ENCODE measurements at regions not wholly inside any gene's neighbourhood (a gene's known extent, or its start where the extent isn't known, plus 50 kb on each side); places are given as distances from the start of the nearest gene placed in this dataset.

DNA sequence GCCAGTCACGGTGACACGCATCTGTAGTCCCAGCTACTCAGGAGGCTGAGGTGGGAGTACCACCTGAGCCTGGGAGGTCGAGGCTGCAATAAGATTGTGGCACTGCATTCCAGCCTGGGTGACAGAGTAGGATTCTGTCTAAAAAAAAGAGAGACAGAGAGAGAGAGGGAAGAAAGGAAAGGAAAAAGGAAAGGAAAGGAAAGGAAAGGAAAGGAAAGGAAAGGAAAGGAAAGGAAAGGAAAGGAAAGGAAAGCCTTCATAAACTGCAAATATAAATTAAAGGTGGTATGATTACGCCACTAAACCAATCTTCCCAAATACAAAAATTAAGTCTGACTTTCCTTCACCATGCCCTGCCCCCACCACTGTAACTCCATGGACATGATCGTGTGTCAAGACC is 259.3 kb upstream of the GATB start:
- ATAC-seq (no peak), DNase-seq (no peak)
- no peaks in the 10 kb centered on the region for H3K36me3 Mint-ChIP-seq
- no peaks in the 10 kb centered on the region for H3K9me3 Mint-ChIP-seq
- no peaks in the 10 kb centered on the region for H3K27me3 Mint-ChIP-seq
- H3K4me1 Mint-ChIP-seq: peaks cover 0 to 4% (median 3%) of the 10 kb centered on the region in 4 donors
- peak overlapping the region in 1 of 10 donors; percentile 58 for H3K27ac Mint-ChIP-seq
- POLR2A ChIA-PET: no interaction called here
- no peak overlapping the region for H3K4me3 Mint-ChIP-seq

DNA sequence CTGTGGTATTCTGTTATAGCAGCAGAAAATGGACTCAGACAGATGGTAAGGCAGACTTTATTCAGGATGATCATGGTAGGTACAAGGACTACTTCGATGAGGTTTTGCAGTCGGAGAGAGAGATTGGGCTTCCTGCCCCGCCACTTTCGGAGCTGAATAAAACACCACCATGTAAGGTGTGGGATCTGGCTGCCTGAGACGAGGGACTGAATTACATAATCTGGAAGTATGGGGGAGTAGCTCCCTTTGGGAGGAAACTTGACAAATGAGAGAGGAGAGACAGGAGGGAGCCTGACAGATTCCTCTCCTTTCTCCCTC is 255.5 kb upstream of the GATB start:
- peaks cover 20 to 36% (median 29%) of the 10 kb centered on the region in 4 donors for H3K4me1 Mint-ChIP-seq
- H3K4me3 Mint-ChIP-seq: no peak overlapping the region
- H3K9me3 Mint-ChIP-seq: peaks cover 0 to 7% (median 2%) of the 10 kb centered on the region in 9 donors
- ATAC-seq (no peak), DNase-seq (no peak)
- H3K36me3 Mint-ChIP-seq: peaks cover 0 to 4% (median 0%) of the 10 kb centered on the region in 3 donors
- H3K27ac Mint-ChIP-seq: no peak overlapping the region
- POLR2A ChIA-PET: no interaction called here
- H3K27me3 Mint-ChIP-seq: no peaks in the 10 kb centered on the region

DNA sequence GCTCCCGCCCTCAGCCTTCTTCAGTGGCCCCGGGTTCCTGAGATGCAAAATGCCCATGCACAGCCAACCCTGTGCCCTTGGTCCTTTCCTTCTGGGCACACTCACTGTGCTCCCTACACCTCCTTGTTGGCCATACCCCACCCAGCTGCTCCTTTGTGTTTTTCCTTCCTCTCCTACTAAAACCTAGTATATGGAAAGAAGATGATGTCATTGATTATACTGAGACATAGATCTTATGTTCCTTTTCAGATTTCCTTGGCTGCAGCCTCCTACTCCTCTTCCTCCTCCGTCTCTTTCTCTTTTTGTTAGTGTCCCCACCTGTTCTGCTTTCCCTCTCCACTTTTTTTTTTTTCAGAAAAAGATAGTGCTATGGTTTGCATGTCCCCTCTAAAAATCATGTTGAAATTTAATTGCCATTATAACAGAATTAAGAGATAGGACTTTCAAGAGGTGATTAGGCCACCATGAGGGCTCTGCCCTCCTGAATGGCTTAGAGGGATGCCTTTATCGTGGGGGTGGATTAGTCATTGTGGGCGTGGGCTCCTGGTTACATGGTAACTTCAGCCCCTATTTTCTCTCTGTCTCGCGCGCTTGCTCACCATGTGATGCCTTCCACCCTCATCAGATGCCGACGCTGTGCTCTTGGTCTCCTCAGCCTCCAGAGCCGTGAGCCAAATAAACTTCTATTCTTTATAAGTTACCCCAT is 254.9 kb upstream of the GATB start:
- Mint-ChIP-seq H3K4me3 (peak overlapping the region in 1 of 10 donors; percentile 26), H3K27ac (peak overlapping the region in 4 of 10 donors; percentile 6 to 34 (median 27)), H3K4me1 (peaks cover 24 to 41% (median 34%) of the 10 kb centered on the region in 4 donors), H3K27me3 (no peaks in the 10 kb centered on the region), H3K36me3 (peaks cover 0 to 4% (median 0%) of the 10 kb centered on the region in 3 donors), H3K9me3 (peaks cover 0 to 7% (median 2%) of the 10 kb centered on the region in 9 donors)
- DNase-seq (no peak), ATAC-seq (no peak)
- POLR2A ChIA-PET: no interaction called here

DNA sequence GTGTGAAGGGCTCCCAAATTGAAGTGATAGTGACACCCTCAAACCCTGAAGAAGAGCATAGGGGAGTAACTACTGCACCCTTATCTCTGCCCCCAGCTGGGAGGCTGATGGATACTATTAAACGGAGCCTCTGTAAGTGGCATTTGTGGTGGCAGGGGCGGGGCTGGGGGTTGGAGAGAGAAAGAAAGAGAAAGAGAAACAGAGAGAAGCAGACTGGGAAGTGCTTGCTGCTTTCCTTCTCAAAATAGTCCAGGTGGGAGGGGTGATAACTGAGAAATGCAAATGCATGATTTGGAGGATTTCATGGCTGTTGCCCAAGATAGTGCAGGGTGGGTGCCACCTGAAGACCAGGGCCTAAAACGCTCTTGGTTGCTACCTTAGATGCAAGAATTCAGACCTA is 253.5 kb upstream of the GATB start:
- H3K9me3 Mint-ChIP-seq: peaks cover 0 to 7% (median 2%) of the 10 kb centered on the region in 9 donors
- DNase-seq (peak in 3 of 10 donors; percentile 7 to 18 (median 14)), ATAC-seq (peak in 1 of 2 donors; percentile 35)
- POLR2A ChIA-PET: no interaction called here
- peak overlapping the region in 8 of 10 donors; percentile 8 to 72 (median 47) for H3K4me3 Mint-ChIP-seq
- peak overlapping the region in 9 of 10 donors; percentile 22 to 76 (median 47) for H3K27ac Mint-ChIP-seq
- H3K27me3 Mint-ChIP-seq: no peaks in the 10 kb centered on the region
- peaks cover 0 to 4% (median 0%) of the 10 kb centered on the region in 3 donors for H3K36me3 Mint-ChIP-seq
- peaks cover 31 to 53% (median 47%) of the 10 kb centered on the region in 4 donors for H3K4me1 Mint-ChIP-seq

DNA sequence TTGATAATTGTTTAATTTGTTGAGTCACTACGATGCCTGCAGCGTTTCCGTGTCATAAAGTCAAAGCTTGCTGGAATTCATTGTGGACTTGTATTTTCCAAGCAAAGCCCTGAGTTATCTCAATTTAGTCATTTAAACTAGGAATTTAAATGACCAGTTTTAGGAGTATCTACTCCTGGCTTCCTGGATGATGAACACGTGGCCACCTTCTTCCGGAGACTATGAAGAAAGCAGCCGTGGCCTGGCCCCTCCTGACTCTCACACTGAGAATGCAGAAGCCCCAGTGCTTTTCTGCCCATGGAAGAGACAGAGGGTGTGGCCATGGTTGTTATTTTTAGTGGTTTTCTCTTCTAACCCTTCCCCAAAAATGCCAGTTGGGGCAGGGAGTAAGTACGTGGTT is 250.7 kb upstream of the GATB start:
- DNase-seq (no peak), ATAC-seq (no peak)
- H3K27me3 Mint-ChIP-seq: peaks cover 0 to 2% (median 0%) of the 10 kb centered on the region in 5 donors
- POLR2A ChIA-PET: no interaction called here
- peaks cover 0 to 7% (median 2%) of the 10 kb centered on the region in 9 donors for H3K9me3 Mint-ChIP-seq
- peaks cover 27 to 56% (median 53%) of the 10 kb centered on the region in 4 donors for H3K4me1 Mint-ChIP-seq
- peak overlapping the region in 9 of 10 donors; percentile 58 to 95 (median 86) for H3K27ac Mint-ChIP-seq
- H3K4me3 Mint-ChIP-seq: peak overlapping the region in 3 of 10 donors; percentile 12 to 74 (median 19)
- H3K36me3 Mint-ChIP-seq: peaks cover 0 to 4% (median 0%) of the 10 kb centered on the region in 3 donors

DNA sequence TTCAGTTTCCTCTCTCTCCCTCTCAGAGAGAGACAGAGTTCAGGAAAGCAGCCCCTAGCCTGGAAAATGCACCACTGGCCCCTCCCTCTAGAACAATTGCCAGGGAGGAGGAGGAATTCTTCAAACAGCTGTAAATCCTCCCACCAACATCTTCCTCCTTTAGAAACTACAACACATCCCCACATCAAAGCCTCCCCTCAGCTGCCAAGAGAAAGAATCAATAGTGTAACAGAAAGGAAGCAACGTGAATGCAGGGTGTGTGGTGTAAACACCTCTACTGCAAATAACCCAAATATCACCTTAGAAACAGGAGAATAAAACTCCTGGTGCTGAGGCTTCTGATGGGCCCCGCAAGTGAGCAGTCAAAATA is 249.9 kb upstream of the GATB start:
- ATAC-seq (peak; percentile 93 to 95), DNase-seq (peak in 7 of 10 donors; percentile 6 to 78 (median 64))
- Mint-ChIP-seq H3K4me3 (peak overlapping the region in 9 of 10 donors; percentile 19 to 74 (median 58)), H3K9me3 (peaks cover 0 to 7% (median 2%) of the 10 kb centered on the region in 9 donors), H3K36me3 (peaks cover 0 to 4% (median 0%) of the 10 kb centered on the region in 3 donors), H3K27ac (peak overlapping the region; percentile 62 to 95 (median 87)), H3K4me1 (peaks cover 27 to 56% (median 52%) of the 10 kb centered on the region in 4 donors), H3K27me3 (peaks cover 0 to 2% (median 0%) of the 10 kb centered on the region in 5 donors)
- POLR2A ChIA-PET: interaction anchor here (1.1 to 1.4 kb wide), 2 partner anchors 17 to 90 kb away, joined by 3 to 4 read pairs; no protein-coding TSS in a partner anchor

DNA sequence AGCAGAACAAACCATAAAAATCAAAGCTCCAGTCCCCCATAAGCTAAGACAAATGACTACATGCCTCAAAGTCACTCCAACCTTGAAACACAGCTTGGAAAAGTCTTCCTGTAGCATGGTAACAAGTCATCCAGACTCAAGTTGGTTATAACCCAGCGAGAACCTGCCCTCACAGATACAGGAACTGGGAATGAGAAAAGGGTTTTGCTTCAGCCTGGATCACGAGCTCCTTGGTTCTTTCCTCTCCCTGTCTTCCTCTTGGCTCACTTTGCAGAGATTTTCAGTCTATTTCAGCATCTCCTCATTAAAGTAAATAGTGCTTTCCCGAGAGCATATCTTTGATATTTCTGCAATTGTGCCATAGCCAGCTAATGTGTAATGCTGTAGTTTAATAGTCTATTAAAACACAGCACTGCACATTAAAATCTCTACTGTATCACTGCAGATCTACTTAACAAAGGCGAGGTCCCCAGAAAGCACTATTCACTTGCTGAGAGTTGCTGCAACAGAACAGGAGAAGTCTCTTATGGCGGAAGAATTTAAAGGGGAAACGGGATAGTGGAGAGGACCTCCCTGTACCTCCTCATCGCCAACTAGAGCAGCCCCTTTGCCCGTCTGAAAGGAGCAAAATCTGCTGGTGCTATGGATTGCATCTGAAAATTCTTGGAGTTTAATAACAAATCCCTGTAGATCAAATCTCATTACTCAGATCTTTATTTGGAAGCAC is 249.3 kb upstream of the GATB start:
- Mint-ChIP-seq H3K9me3 (peaks cover 0 to 7% (median 2%) of the 10 kb centered on the region in 9 donors), H3K27ac (peak overlapping the region in 9 of 10 donors; percentile 62 to 95 (median 88)), H3K4me1 (peaks cover 27 to 56% (median 50%) of the 10 kb centered on the region in 4 donors), H3K4me3 (peak overlapping the region in 7 of 10 donors; percentile 19 to 74 (median 51)), H3K36me3 (peaks cover 0 to 4% (median 0%) of the 10 kb centered on the region in 3 donors), H3K27me3 (peaks cover 0 to 2% (median 0%) of the 10 kb centered on the region in 5 donors)
- DNase-seq (no peak), ATAC-seq (no peak)
- POLR2A ChIA-PET: interaction anchor here (1.1 to 1.4 kb wide), 2 partner anchors 16 to 90 kb away, joined by 3 to 4 read pairs; no protein-coding TSS in a partner anchor

DNA sequence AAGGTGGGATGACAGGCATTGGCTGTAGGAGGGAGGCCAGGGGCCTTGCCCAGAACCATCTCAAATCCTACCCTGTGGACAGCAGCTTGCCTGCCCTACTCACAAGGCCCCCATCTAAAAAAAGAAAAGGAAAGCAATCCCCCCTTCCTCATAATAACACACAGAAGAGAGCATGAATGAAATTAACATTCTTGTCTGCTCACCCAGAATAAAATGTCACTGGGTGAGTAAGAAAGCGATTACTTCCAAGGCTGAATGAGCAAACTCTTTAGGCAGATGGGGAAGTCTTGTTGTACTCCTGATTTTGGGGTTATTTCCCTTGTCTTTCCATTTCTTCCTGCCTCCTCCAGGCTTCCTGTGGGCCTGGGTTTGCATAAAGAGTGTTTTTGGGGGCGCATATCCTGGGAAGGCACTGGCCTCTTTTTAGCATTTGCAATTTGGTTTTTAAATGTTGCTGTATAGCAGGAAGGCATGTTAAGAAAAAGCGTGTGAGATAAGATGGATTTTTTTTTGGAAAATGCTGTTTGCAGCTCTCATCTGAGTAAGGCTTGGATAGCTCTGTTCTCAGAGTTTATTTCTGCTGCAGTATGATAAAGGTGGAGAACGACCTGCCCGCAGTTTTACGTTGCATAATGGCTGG is 248.3 kb upstream of the GATB start:
- Mint-ChIP-seq H3K4me3 (no peak overlapping the region), H3K9me3 (peaks cover 0 to 7% (median 2%) of the 10 kb centered on the region in 9 donors), H3K27ac (peak overlapping the region in 8 of 10 donors; percentile 7 to 81 (median 52)), H3K36me3 (peaks cover 0 to 4% (median 0%) of the 10 kb centered on the region in 3 donors), H3K27me3 (peaks cover 0 to 3% (median 0%) of the 10 kb centered on the region in 5 donors), H3K4me1 (peaks cover 24 to 56% (median 41%) of the 10 kb centered on the region in 4 donors)
- no peak for ATAC-seq
- no peak for DNase-seq
- POLR2A ChIA-PET: no interaction called here

DNA sequence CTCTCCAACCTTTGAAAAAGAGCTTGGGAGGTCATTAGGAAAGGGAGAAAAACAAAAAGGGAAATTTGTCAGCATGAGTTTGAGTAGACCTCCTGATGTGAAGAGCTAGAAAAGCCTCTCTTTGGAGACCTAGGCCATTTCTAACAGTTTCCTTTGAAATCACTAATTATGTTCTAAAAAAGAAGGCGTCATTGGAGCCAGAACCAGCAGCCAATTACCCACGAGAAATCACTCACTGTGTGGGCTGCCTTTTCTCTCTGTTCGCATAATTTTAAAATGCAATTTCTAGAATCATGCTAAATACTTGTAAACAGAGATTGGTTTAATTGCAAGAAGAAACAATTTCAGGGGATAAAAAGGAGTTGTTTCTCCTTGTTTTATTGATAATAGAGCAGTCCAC is 246.3 kb upstream of the GATB start:
- Mint-ChIP-seq H3K27me3 (peaks cover 0 to 3% (median 0%) of the 10 kb centered on the region in 5 donors), H3K36me3 (no peaks in the 10 kb centered on the region), H3K9me3 (no peaks in the 10 kb centered on the region), H3K4me1 (peaks cover 27 to 60% (median 38%) of the 10 kb centered on the region in 4 donors), H3K27ac (peak overlapping the region in 2 of 10 donors; percentile 39 to 67), H3K4me3 (no peak overlapping the region)
- ATAC-seq (no peak), DNase-seq (no peak)
- POLR2A ChIA-PET: no interaction called here

DNA sequence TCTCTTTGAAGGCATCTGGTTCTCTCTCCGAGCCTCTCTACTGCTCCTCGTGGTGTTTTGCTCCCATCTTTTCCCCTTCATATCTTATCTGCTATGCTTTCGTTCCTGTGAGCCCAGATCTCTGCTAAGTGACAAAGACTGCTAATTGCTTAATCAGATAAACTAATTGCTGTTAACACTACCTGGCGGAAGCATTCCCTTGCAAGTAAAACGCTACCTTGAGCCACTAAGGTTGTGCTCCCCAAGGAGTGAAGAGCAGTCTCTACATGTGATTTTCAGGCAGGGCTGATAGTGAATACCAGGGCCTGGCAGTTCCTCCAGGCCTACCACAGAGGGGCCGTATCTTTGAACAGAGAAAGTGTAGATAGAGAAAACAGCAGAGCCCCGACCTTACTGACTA is 244.0 kb upstream of the GATB start:
- peak overlapping the region in 2 of 10 donors; percentile 4 to 13 for H3K27ac Mint-ChIP-seq
- H3K4me1 Mint-ChIP-seq: peaks cover 13 to 39% (median 16%) of the 10 kb centered on the region in 4 donors
- H3K9me3 Mint-ChIP-seq: no peaks in the 10 kb centered on the region
- ATAC-seq (no peak), DNase-seq (no peak)
- peaks cover 0 to 3% (median 0%) of the 10 kb centered on the region in 5 donors for H3K27me3 Mint-ChIP-seq
- no peaks in the 10 kb centered on the region for H3K36me3 Mint-ChIP-seq
- no peak overlapping the region for H3K4me3 Mint-ChIP-seq
- POLR2A ChIA-PET: no interaction called here

DNA sequence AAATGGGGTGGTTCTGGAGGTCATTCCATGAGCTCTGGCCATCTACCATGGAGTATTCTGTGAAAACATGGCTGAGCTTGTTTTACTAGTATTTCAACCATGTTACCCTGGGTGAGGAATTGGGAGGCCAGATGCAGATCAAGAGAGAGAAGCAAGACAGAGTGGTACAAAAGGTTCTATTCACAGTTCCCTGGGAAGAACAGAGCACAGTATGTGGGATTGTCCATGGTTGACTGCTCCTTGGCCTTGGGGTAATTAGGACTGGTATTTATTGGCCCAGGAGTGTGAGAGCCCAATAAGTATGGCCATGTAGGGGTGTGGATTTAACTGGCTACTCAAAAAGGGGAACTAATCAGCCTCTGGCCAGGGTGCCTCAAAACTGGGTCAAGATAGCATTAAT is 239.7 kb upstream of the GATB start:
- H3K27me3 Mint-ChIP-seq: peaks cover 0 to 2% (median 0%) of the 10 kb centered on the region in 5 donors
- no peak overlapping the region for H3K27ac Mint-ChIP-seq
- H3K9me3 Mint-ChIP-seq: no peaks in the 10 kb centered on the region
- peaks cover 14 to 28% (median 19%) of the 10 kb centered on the region in 4 donors for H3K4me1 Mint-ChIP-seq
- no peak overlapping the region for H3K4me3 Mint-ChIP-seq
- no peak for DNase-seq
- no peak for ATAC-seq
- POLR2A ChIA-PET: no interaction called here
- no peaks in the 10 kb centered on the region for H3K36me3 Mint-ChIP-seq

DNA sequence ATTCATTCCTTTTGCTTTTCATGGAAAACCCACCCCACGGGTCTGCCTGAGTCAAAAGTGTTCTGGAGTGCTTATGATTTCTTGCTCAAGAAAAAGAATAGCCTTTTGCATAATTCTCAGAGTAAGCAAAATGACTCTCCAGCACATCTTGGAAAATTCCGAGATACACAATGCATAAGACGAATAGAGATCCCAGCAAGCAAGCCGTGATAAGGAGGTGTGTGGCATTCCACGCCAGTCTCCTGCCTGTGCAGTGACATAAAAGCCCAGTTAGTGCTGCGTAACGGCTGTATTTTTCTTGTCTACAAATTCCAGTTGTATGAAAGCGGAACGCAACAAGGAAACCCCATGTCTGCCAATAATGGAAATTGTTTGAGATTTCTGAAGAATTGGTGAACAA is 237.9 kb upstream of the GATB start:
- Mint-ChIP-seq H3K4me1 (peaks cover 24 to 32% (median 27%) of the 10 kb centered on the region in 4 donors), H3K27me3 (no peaks in the 10 kb centered on the region), H3K9me3 (no peaks in the 10 kb centered on the region), H3K4me3 (peak overlapping the region in 1 of 10 donors; percentile 26), H3K27ac (no peak overlapping the region), H3K36me3 (no peaks in the 10 kb centered on the region)
- POLR2A ChIA-PET: interaction anchor here (0.7 kb wide), 1 partner anchor 20 kb away, joined by 3 read pairs; no protein-coding TSS in a partner anchor
- ATAC-seq: no peak
- no peak for DNase-seq
